Esophagus squamous epithelium (tissue), 4 donors: ENCODE measurements at regions not wholly inside any gene's neighbourhood (a gene's known extent, or its start where the extent isn't known, plus 50 kb on each side); places are given as distances from the start of the nearest gene placed in this dataset.

Experiments
- POLR2A ChIP-seq, 4 donors: fragments of 450-650 bp; IDR thresholded peaks; one replicate each; pipeline ENCODE4 v1.6.1; 2017; ENCODE audit warnings: antibody characterized with exemption in 4 of 4, mild to moderate bottlenecking in 4 of 4, moderate library complexity in 3 of 4
- TF ChIP-seq, protein P1 (sequence below), 6 experiments: fragments of 450-650 bp in 4 of 6; fragments of 200-600 bp in 2 of 6; sonication (generic) in 2 of 6; IDR thresholded peaks; one replicate each; pipeline ENCODE4 v1.5.1; 2016 to 2019; ENCODE audit warnings: antibody characterized with exemption in 6 of 6, mild to moderate bottlenecking in 4 of 6, moderate library complexity in 4 of 6

DNA sequence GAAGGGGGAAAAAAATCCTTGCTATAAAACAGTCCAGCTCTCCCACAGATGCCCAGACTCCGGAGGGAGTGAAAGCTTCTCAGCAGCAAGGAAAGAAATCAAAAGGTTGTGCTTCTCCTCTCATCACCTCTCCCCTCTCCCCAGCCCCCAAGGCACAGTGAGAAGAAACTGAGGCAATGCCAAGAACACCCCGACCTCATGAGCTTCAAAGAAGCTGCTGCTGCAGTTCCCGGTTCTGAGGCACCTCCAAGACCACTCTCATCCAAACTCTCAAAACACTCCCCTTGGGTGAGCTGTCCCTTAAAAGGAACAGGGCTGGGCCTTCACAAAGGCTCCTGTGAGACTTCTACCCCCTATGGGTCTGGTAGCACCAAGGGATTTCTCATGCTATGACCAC is 62.0 kb upstream of the KLF7 start:
- TF ChIP-seq, protein P1, sequence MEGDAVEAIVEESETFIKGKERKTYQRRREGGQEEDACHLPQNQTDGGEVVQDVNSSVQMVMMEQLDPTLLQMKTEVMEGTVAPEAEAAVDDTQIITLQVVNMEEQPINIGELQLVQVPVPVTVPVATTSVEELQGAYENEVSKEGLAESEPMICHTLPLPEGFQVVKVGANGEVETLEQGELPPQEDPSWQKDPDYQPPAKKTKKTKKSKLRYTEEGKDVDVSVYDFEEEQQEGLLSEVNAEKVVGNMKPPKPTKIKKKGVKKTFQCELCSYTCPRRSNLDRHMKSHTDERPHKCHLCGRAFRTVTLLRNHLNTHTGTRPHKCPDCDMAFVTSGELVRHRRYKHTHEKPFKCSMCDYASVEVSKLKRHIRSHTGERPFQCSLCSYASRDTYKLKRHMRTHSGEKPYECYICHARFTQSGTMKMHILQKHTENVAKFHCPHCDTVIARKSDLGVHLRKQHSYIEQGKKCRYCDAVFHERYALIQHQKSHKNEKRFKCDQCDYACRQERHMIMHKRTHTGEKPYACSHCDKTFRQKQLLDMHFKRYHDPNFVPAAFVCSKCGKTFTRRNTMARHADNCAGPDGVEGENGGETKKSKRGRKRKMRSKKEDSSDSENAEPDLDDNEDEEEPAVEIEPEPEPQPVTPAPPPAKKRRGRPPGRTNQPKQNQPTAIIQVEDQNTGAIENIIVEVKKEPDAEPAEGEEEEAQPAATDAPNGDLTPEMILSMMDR (IDR thresholded peaks at IDR 0.05) = no peak
- no peak for TF ChIP-seq POLR2A (IDR thresholded peaks at IDR 0.05)
